Thymus (tissue), 11 donors: ENCODE measurements at regions not wholly inside any gene's neighbourhood (a gene's known extent, or its start where the extent isn't known, plus 50 kb on each side); places are given as distances from the start of the nearest gene placed in this dataset.
"Not testable (repeated sequence)": the region's sequence is repeated elsewhere in the genome, so short reads cannot be mapped to it uniquely, and the experiment has no call there.

Experiments used
- DNase-seq, 9 donors: peaks; one replicate each; pipeline ENCODE4 v3.0.0-alpha.2; 2013; ENCODE audit warnings: low spot score in 9 of 9, low read depth in 6 of 9, missing footprints in 1 of 9
- H3K27ac ChIP-seq, 2 donors: one replicate each; pipeline ENCODE4 v1.5.1; 2013; ENCODE audit warnings: control low read depth in 1 of 2, low read depth in 1 of 2, low read length in 1 of 2, mild to moderate bottlenecking in 1 of 2, moderate library complexity in 1 of 2
- H3K27me3 ChIP-seq, 2 donors: one replicate each; pipeline ENCODE4 v1.5.1; 2013; ENCODE audit warnings: low read length in 1 of 2; ENCODE audit not compliant: control insufficient read depth in 2 of 2, insufficient read depth in 1 of 2
- H3K36me3 ChIP-seq, 2 donors: one replicate each; pipeline ENCODE4 v1.5.1; 2013; ENCODE audit warnings: low read length in 1 of 2, mild to moderate bottlenecking in 1 of 2, moderate library complexity in 1 of 2; ENCODE audit not compliant: control insufficient read depth in 2 of 2, insufficient read depth in 2 of 2
- H3K4me1 ChIP-seq, 2 donors: one replicate each; pipeline ENCODE4 v1.5.1; 2013; ENCODE audit warnings: low read length in 2 of 2; ENCODE audit not compliant: control insufficient read depth in 2 of 2, insufficient read depth in 2 of 2
- H3K4me3 ChIP-seq, 2 donors: one replicate each; pipeline ENCODE4 v1.5.1; 2013; ENCODE audit warnings: low read length in 2 of 2, control low read depth in 1 of 2, mild to moderate bottlenecking in 1 of 2
- H3K9me3 ChIP-seq, 2 donors: one replicate each; pipeline ENCODE4 v1.5.1; 2013; ENCODE audit warnings: low read length in 1 of 2, mild to moderate bottlenecking in 1 of 2; ENCODE audit not compliant: control insufficient read depth in 2 of 2, insufficient read depth in 1 of 2
- WGBS: extraction: QIAGEN DNeasy Blood & Tissue Kit; methylation state at CpG from one replicate; pipeline ENCODE4 v1.1.7; 2013; 5-methylcytosine and 5-hydroxymethylcytosine counted together
- donor health status: healthy.

- no peak overlapping the region for H3K27ac ChIP-seq
- peaks cover 55 to 74% of the 10 kb centered on the region in 2 donors for H3K36me3 ChIP-seq
- peaks cover 0 to 31% of the 10 kb centered on the region in 2 donors for H3K9me3 ChIP-seq
- WGBS = 98% methylated on average over 4 of the region's 4 CpGs
- no peak for DNase-seq
- H3K27me3 ChIP-seq = no peaks in the 10 kb centered on the region
- no peak overlapping the region for H3K4me3 ChIP-seq
- H3K4me1 ChIP-seq = peaks cover 13 to 38% of the 10 kb centered on the region in 2 donors
Measured at GRCh38 chr1:31515936-31516335, 60.4 kb upstream of the TINAGL1 start.

GRCh38 chr1:31517301-31517700 lies 59.0 kb upstream of the TINAGL1 start:
- no peak overlapping the region for H3K4me3 ChIP-seq
- H3K27ac ChIP-seq = no peak overlapping the region
- DNase-seq = no peak
- no peaks in the 10 kb centered on the region for H3K27me3 ChIP-seq
- WGBS = 94% methylated on average over 5 of the region's 5 CpGs
- H3K36me3 ChIP-seq = peaks cover 54 to 74% of the 10 kb centered on the region in 2 donors
- H3K4me1 ChIP-seq = peaks cover 9 to 28% of the 10 kb centered on the region in 2 donors
- peaks cover 0 to 20% of the 10 kb centered on the region in 2 donors for H3K9me3 ChIP-seq

- peaks cover 9 to 28% of the 10 kb centered on the region in 2 donors for H3K4me1 ChIP-seq
- not testable (repeated sequence) for H3K27me3 ChIP-seq, H3K4me3 ChIP-seq, DNase-seq, H3K27ac ChIP-seq
- H3K9me3 ChIP-seq = peaks cover 0 to 13% of the 10 kb centered on the region in 2 donors
- peaks cover 58 to 76% of the 10 kb centered on the region in 2 donors for H3K36me3 ChIP-seq
- WGBS = 96% methylated on average over 2 of the region's 2 CpGs
Measured at GRCh38 chr1:31517986-31518385, 58.3 kb upstream of the TINAGL1 start.

- H3K36me3 ChIP-seq = peaks cover 59 to 77% of the 10 kb centered on the region in 2 donors
- no peak overlapping the region for H3K27ac ChIP-seq
- WGBS = 92% methylated on average over 14 of the region's 14 CpGs
- H3K27me3 ChIP-seq = no peaks in the 10 kb centered on the region
- no peak for DNase-seq
- H3K9me3 ChIP-seq = no peaks in the 10 kb centered on the region
- no peak overlapping the region for H3K4me3 ChIP-seq
- peaks cover under 1 to 6% of the 10 kb centered on the region in 2 donors for H3K4me1 ChIP-seq
Measured at GRCh38 chr1:31521761-31522555, 54.4 kb upstream of the TINAGL1 start.

- H3K27ac ChIP-seq = no peak overlapping the region
- 77% methylated on average over 5 of the region's 5 CpGs for WGBS
Measured at GRCh38 chr1:31522556-31522845, 53.8 kb upstream of the TINAGL1 start.

GRCh38 chr1:31523012-31523411 lies 53.3 kb upstream of the TINAGL1 start:
- 79% methylated on average over 1 of the region's 1 CpG for WGBS
- no peak overlapping the region for H3K27ac ChIP-seq
- H3K9me3 ChIP-seq = no peaks in the 10 kb centered on the region
- no peaks in the 10 kb centered on the region for H3K4me1 ChIP-seq
- H3K4me3 ChIP-seq = no peak overlapping the region
- no peaks in the 10 kb centered on the region for H3K27me3 ChIP-seq
- peaks cover 56 to 78% of the 10 kb centered on the region in 2 donors for H3K36me3 ChIP-seq
- no peak for DNase-seq

More at GRCh38 chr1:31522556-31522845, 53.8 kb upstream of the TINAGL1 start:
- no peak for DNase-seq
- H3K4me1 ChIP-seq = peaks cover 0 to under 1% of the 10 kb centered on the region in 2 donors
- no peak overlapping the region for H3K4me3 ChIP-seq
- H3K9me3 ChIP-seq = no peaks in the 10 kb centered on the region
- peaks cover 57 to 77% of the 10 kb centered on the region in 2 donors for H3K36me3 ChIP-seq
- H3K27me3 ChIP-seq = no peaks in the 10 kb centered on the region

GRCh38 chr1:31523769-31524168 lies 52.5 kb upstream of the TINAGL1 start:
- Histone ChIP-seq H3K4me1 (no peaks in the 10 kb centered on the region), H3K4me3 (no peak overlapping the region), H3K27ac (no peak overlapping the region), H3K9me3 (no peaks in the 10 kb centered on the region), H3K36me3 (peaks cover 56 to 78% of the 10 kb centered on the region in 2 donors), H3K27me3 (no peaks in the 10 kb centered on the region)
- WGBS = 98% methylated on average over 5 of the region's 5 CpGs
- no peak for DNase-seq

- DNase-seq = no peak
- no peak overlapping the region for H3K27ac ChIP-seq
- WGBS = 92% methylated on average over 15 of the region's 15 CpGs
- no peaks in the 10 kb centered on the region for H3K27me3 ChIP-seq
- H3K36me3 ChIP-seq = peaks cover 50 to 76% of the 10 kb centered on the region in 2 donors
- H3K9me3 ChIP-seq = no peaks in the 10 kb centered on the region
- no peak overlapping the region for H3K4me3 ChIP-seq
- H3K4me1 ChIP-seq = no peaks in the 10 kb centered on the region
Measured at GRCh38 chr1:31524186-31524901, 52.0 kb upstream of the TINAGL1 start.
